ENCODE measurements at regions not wholly inside any gene's neighbourhood (a gene's known extent, or its start where the extent isn't known, plus 50 kb on each side); places are given as distances from the start of the nearest gene placed in this dataset.

DNA sequence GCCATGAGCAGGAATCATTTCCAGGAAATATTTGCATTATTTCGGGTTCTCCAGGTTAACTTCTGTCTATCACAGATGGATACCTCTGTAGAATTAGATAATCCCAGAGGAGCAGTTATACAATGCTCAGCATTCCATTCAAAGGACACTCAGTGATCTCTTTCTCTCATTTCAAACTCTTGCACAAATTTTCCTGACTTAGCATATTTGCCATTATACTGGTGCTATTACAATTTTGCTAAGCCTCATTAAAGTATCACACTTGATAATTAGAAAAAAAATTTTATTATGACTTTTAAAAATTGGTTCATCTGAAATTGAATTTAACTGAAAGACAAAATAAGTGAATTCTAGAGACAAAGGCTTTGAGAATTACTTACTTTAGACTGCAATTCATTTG is 469.0 kb downstream of the EPHA3 start (continued):
- TF ChIP-seq, protein P1, sequence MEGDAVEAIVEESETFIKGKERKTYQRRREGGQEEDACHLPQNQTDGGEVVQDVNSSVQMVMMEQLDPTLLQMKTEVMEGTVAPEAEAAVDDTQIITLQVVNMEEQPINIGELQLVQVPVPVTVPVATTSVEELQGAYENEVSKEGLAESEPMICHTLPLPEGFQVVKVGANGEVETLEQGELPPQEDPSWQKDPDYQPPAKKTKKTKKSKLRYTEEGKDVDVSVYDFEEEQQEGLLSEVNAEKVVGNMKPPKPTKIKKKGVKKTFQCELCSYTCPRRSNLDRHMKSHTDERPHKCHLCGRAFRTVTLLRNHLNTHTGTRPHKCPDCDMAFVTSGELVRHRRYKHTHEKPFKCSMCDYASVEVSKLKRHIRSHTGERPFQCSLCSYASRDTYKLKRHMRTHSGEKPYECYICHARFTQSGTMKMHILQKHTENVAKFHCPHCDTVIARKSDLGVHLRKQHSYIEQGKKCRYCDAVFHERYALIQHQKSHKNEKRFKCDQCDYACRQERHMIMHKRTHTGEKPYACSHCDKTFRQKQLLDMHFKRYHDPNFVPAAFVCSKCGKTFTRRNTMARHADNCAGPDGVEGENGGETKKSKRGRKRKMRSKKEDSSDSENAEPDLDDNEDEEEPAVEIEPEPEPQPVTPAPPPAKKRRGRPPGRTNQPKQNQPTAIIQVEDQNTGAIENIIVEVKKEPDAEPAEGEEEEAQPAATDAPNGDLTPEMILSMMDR (IDR thresholded peaks at IDR 0.05; ENCODE audit: poor library complexity, severe bottlenecking), result no peak

GRCh38 chr3:89577637-89578530 is 470.5 kb downstream of the EPHA3 start:
- Histone ChIP-seq H4K20me1 (ENCODE audit: insufficient read depth) (no peaks in the 10 kb centered on the region), H3K27ac (ENCODE audit: low read length) (no peak overlapping the region), H3K4me3 (ENCODE audit: low read length) (no peak overlapping the region), H3K9ac (ENCODE audit: low read length) (no peak overlapping the region), H3K36me3 (ENCODE audit: insufficient read depth, low read length) (no peaks in the 10 kb centered on the region), H2AFZ (ENCODE audit: low read depth, low read length) (no peak overlapping the region), H3K9me2 (ENCODE audit: insufficient read depth, low read length) (no peaks in the 10 kb centered on the region), H3F3A (ENCODE audit: insufficient read depth, low read length, poor library complexity, severe bottlenecking) (no peaks in the 10 kb centered on the region), H3K4me2 (ENCODE audit: low read length) (no peak overlapping the region), H3K9me3 (ENCODE audit: low read length) (no peaks in the 10 kb centered on the region), H3K27me3 (ENCODE audit: insufficient read depth, low read depth, low read length) (no peaks in the 10 kb centered on the region), H3K79me2 (replicated peaks; ENCODE audit: insufficient read depth, low read length) (no peaks in the 10 kb centered on the region)
- TF ChIP-seq TAF1 (IDR thresholded peaks at IDR 0.05; ENCODE audit: low read depth) (no peak), EZH2 (IDR thresholded peaks at IDR 0.05; ENCODE audit: borderline replicate concordance, insufficient read depth, low read length, poor library complexity, severe bottlenecking) (no peak), MXI1 (conservative IDR thresholded peaks at IDR 0.05; ENCODE audit: poor library complexity, severe bottlenecking) (no peak), EP300 (conservative IDR thresholded peaks at IDR 0.05; ENCODE audit: poor library complexity, severe bottlenecking) (no peak), SMC3 (conservative IDR thresholded peaks at IDR 0.05; ENCODE audit: poor library complexity) (no peak), RAD21 (conservative IDR thresholded peaks at IDR 0.05) (no peak), POLR2AphosphoS5 (IDR thresholded peaks at IDR 0.05) (no peak)
- TF ChIP-seq, protein P2, sequence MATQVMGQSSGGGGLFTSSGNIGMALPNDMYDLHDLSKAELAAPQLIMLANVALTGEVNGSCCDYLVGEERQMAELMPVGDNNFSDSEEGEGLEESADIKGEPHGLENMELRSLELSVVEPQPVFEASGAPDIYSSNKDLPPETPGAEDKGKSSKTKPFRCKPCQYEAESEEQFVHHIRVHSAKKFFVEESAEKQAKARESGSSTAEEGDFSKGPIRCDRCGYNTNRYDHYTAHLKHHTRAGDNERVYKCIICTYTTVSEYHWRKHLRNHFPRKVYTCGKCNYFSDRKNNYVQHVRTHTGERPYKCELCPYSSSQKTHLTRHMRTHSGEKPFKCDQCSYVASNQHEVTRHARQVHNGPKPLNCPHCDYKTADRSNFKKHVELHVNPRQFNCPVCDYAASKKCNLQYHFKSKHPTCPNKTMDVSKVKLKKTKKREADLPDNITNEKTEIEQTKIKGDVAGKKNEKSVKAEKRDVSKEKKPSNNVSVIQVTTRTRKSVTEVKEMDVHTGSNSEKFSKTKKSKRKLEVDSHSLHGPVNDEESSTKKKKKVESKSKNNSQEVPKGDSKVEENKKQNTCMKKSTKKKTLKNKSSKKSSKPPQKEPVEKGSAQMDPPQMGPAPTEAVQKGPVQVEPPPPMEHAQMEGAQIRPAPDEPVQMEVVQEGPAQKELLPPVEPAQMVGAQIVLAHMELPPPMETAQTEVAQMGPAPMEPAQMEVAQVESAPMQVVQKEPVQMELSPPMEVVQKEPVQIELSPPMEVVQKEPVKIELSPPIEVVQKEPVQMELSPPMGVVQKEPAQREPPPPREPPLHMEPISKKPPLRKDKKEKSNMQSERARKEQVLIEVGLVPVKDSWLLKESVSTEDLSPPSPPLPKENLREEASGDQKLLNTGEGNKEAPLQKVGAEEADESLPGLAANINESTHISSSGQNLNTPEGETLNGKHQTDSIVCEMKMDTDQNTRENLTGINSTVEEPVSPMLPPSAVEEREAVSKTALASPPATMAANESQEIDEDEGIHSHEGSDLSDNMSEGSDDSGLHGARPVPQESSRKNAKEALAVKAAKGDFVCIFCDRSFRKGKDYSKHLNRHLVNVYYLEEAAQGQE (IDR thresholded peaks at IDR 0.05; ENCODE audit: borderline replicate concordance), result no peak
- TF ChIP-seq, protein P1 (IDR thresholded peaks at IDR 0.05; ENCODE audit: poor library complexity, severe bottlenecking), result no peak
